ENCODE measurements at regions not wholly inside any gene's neighbourhood (a gene's known extent, or its start where the extent isn't known, plus 50 kb on each side); places are given as distances from the start of the nearest gene placed in this dataset.

DNA sequence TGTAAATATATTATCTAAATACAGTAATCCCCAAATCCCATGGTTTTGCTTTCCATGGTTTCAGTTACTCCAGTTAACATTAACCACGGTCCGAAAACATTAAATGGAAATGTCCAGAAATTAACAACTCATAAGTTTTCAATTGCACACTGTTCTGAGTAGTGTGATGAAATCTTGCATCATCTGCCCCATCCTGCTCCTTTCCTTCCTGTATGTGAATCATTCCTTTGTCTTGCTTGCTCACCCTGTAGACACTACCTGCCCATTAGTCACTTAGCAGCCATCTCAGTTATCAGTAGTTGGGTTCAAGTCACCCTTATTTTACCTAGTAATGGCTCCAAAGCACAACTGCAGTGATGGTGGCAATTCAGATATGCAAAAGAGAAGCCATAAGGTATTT is 1568.5 kb upstream of the WWC1 start:
- Histone ChIP-seq H3K4me2 (ENCODE audit: low read depth, low read length, poor library complexity, severe bottlenecking) (no peak overlapping the region), H3K9me2 (replicated peaks; ENCODE audit: insufficient read depth, low read length) (no peaks in the 10 kb centered on the region), H3K9ac (ENCODE audit: low read length) (no peak overlapping the region), H2AFZ (ENCODE audit: low read depth, low read length, severe bottlenecking) (no peak overlapping the region), H3K9me3 (ENCODE audit: insufficient read depth, low read length) (no peaks in the 10 kb centered on the region), H3K27ac (ENCODE audit: low read depth, low read length) (no peak overlapping the region), H3K27me3 (ENCODE audit: low read length) (no peaks in the 10 kb centered on the region), H3K36me3 (ENCODE audit: low read length) (no peaks in the 10 kb centered on the region), H4K20me1 (ENCODE audit: low read depth, low read length) (no peaks in the 10 kb centered on the region), H3K79me2 (ENCODE audit: insufficient read depth, low read length) (no peaks in the 10 kb centered on the region), H3F3A (ENCODE audit: insufficient read depth) (no peaks in the 10 kb centered on the region), H3K4me3 (ENCODE audit: insufficient read depth, low read length, poor library complexity, severe bottlenecking) (no peak overlapping the region)
- TF ChIP-seq, protein P1, sequence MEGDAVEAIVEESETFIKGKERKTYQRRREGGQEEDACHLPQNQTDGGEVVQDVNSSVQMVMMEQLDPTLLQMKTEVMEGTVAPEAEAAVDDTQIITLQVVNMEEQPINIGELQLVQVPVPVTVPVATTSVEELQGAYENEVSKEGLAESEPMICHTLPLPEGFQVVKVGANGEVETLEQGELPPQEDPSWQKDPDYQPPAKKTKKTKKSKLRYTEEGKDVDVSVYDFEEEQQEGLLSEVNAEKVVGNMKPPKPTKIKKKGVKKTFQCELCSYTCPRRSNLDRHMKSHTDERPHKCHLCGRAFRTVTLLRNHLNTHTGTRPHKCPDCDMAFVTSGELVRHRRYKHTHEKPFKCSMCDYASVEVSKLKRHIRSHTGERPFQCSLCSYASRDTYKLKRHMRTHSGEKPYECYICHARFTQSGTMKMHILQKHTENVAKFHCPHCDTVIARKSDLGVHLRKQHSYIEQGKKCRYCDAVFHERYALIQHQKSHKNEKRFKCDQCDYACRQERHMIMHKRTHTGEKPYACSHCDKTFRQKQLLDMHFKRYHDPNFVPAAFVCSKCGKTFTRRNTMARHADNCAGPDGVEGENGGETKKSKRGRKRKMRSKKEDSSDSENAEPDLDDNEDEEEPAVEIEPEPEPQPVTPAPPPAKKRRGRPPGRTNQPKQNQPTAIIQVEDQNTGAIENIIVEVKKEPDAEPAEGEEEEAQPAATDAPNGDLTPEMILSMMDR (IDR thresholded peaks at IDR 0.05; ENCODE audit: insufficient read depth, low read length, poor library complexity, severe bottlenecking): no peak
- TF ChIP-seq EZH2phosphoT487 (conservative IDR thresholded peaks at IDR 0.05; ENCODE audit: low read length): no peak

DNA sequence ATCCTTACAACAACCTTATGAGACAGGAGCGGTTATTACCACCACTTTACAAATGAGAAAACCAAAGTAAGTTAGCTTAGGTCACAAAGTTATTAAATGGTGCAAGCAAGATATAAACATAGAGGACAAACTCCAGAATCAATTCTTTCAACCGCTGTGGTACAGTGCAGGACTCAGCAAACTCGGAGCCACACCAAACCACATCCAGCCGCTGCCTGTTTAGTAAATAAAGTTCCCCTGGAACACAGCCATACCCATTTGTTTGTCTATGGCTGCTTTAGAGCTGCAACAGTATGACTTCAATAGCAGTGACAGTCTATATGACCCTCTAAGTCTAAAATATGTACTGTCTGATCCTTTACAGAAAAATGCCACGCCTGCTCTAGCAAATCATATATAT is 1567.2 kb upstream of the WWC1 start:
- no peak overlapping the region for H3K27ac ChIP-seq (ENCODE audit: low read depth, low read length)
- TF ChIP-seq, protein P1 (IDR thresholded peaks at IDR 0.05; ENCODE audit: insufficient read depth, low read length, poor library complexity, severe bottlenecking): no peak
- TF ChIP-seq EZH2phosphoT487 (conservative IDR thresholded peaks at IDR 0.05; ENCODE audit: low read length): no peak

DNA sequence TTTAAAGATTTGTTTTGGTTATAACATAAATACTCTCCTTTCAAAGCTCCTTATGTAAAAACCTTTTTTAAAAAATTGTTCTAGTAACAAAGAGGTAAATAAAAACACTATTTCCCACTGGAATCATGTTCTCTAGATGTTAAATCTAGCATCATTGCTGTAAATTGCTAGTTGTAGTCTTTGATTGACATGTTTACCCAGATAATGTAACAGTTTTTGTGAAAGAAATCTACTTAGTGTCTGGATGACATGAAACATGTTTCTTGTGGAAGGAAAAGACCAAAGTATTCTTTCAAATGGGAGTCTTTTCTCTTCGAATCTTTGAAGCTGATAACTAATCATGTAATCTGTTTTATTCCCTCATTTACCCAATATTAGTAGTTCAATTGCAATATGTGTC is 1565.9 kb upstream of the WWC1 start:
- Histone ChIP-seq H3K36me3 (ENCODE audit: low read length) (no peaks in the 10 kb centered on the region), H3K27me3 (ENCODE audit: low read length) (no peaks in the 10 kb centered on the region), H3K4me3 (ENCODE audit: insufficient read depth, low read length, poor library complexity, severe bottlenecking) (no peak overlapping the region), H3K4me2 (ENCODE audit: low read depth, low read length, poor library complexity, severe bottlenecking) (no peak overlapping the region), H3K9me3 (ENCODE audit: insufficient read depth, low read length) (no peaks in the 10 kb centered on the region), H3K27ac (ENCODE audit: low read depth, low read length) (no peak overlapping the region), H2AFZ (ENCODE audit: low read depth, low read length, severe bottlenecking) (no peak overlapping the region), H4K20me1 (ENCODE audit: low read depth, low read length) (no peaks in the 10 kb centered on the region), H3K79me2 (ENCODE audit: insufficient read depth, low read length) (no peaks in the 10 kb centered on the region), H3F3A (ENCODE audit: insufficient read depth) (no peaks in the 10 kb centered on the region), H3K9ac (ENCODE audit: low read length) (no peak overlapping the region), H3K9me2 (replicated peaks; ENCODE audit: insufficient read depth, low read length) (no peaks in the 10 kb centered on the region)
- TF ChIP-seq, protein P1 (IDR thresholded peaks at IDR 0.05; ENCODE audit: insufficient read depth, low read length, poor library complexity, severe bottlenecking): no peak
- no peak for TF ChIP-seq EZH2phosphoT487 (conservative IDR thresholded peaks at IDR 0.05; ENCODE audit: low read length)

More for the DNA sequence above, 1567.2 kb upstream of the WWC1 start:
- Histone ChIP-seq H3K9ac (ENCODE audit: low read length) (no peak overlapping the region), H3K4me3 (ENCODE audit: insufficient read depth, low read length, poor library complexity, severe bottlenecking) (no peak overlapping the region), H3K9me2 (replicated peaks; ENCODE audit: insufficient read depth, low read length) (no peaks in the 10 kb centered on the region), H3K4me2 (ENCODE audit: low read depth, low read length, poor library complexity, severe bottlenecking) (no peak overlapping the region), H4K20me1 (ENCODE audit: low read depth, low read length) (no peaks in the 10 kb centered on the region), H3K79me2 (ENCODE audit: insufficient read depth, low read length) (no peaks in the 10 kb centered on the region), H3K27me3 (ENCODE audit: low read length) (no peaks in the 10 kb centered on the region), H3K36me3 (ENCODE audit: low read length) (no peaks in the 10 kb centered on the region), H2AFZ (ENCODE audit: low read depth, low read length, severe bottlenecking) (no peak overlapping the region), H3F3A (ENCODE audit: insufficient read depth) (no peaks in the 10 kb centered on the region), H3K9me3 (ENCODE audit: insufficient read depth, low read length) (no peaks in the 10 kb centered on the region)

Measured in SU-DHL-6 (cell line).